NCI-H748 treated with DMSO at 0.1 percent for 48 hours (cell line): ENCODE measurements at regions not wholly inside any gene's neighbourhood (a gene's known extent, or its start where the extent isn't known, plus 50 kb on each side); places are given as distances from the start of the nearest gene placed in this dataset.
"Not testable (repeated sequence)": the region's sequence is repeated elsewhere in the genome, so short reads cannot be mapped to it uniquely, and the experiment has no call there.

Source experiments
- DNase-seq: peaks from one replicate; lab custom pipeline; 2025; lab: John Stamatoyannopoulos, UW

DNA sequence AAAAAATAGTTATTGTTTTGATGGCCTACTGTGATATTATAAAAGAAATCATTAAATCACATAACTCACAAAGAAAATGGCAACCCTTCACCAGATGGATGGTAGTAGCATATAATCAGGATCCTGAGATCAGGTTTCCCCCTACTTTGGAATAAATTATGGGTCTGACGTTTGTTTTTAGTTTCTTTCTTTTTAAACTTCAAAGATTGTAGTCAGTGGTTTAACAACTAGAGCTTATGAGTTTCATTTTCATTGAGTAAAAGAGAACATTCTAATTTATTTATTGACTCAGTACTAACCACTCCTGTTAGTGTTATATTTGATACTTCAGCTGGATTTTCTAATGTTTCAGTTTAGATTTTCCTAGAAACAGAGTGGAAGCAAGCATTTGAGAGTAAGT, 218.0 kb upstream of the PCSK5 start:
- no peak for DNase-seq

DNA sequence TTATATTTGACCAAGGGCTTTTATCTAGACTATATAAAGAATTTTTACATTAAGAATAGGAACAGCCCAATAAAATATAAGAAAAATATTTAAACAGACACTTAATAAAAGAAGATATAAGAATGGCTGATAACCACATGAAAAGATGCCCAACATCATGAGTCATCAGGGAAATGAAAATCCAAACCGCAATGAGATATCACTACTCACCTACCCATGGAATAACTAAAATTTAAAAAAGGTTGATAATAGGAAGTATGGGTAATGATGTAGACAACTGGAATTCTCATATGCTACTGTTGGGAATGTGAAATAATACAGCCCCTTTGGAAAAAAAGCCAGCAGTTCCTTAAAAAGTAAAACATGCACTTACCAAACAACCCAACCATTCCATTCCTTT, 206.9 kb upstream of the PCSK5 start:
- DNase-seq, result no peak

DNA sequence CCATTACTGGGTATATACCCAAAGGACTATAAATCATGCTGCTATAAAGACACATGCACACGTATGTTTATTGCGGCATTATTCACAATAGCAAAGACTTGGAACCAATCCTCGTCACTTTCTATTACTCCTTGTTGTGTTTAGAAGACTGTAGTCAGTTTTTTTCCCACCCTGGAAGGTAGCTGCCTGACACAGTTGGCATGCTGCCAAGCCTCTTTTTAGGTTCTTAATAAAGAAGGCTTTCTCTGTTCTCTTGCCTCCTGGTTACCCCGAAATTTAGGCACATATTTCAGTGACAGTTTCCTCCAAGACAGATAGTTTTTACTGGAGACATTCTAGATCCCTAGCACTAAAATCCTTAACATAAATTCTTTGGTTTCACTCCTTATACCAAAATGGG, 205.4 kb upstream of the PCSK5 start:
- DNase-seq, result no peak

DNA sequence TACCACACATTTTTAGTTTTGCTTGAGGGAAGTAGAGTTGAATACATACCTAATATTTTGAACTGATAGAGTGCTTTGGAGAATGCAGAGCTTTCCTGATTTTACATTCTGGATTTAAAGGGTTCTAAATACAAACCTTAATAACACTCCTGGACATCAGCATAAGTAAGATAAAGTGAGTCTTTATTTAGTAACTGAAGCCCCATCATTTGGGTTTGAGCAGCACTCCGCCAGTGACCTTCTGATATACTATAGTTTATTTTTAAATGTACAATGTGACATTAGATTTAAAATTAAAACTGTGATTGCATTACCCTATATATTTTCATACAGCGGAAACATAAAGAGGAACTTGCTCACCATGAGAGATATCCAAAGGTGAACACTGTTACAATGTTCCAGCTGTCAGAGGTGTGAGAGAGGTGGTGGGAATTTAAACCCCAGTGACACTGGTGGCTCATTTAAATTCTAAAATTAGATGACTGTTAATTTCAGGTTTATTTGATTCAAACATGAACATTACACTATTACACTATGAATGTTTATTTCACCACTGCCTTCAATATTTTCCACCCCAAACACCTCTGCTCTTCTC, 203.0 kb upstream of the PCSK5 start:
- DNase-seq, result no peak

DNA sequence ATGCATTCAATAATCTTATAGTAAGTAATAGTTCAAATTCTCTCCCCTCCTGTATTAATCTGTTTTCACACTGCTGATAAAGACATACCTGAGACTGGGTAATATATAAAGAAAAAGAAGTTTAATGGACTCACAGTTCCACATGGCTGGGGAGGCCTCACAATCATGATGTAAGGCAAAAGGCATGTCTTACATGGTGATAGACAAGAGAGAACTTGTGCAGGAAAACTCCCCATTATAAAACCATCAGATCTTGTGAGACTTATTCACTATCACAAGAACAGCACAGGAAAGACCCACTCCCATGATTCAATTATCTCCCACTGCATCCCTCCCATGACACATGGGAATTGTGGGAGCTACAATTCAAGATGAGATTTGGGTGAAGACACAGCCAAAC, 199.9 kb upstream of the PCSK5 start:
- not testable (repeated sequence) for DNase-seq

DNA sequence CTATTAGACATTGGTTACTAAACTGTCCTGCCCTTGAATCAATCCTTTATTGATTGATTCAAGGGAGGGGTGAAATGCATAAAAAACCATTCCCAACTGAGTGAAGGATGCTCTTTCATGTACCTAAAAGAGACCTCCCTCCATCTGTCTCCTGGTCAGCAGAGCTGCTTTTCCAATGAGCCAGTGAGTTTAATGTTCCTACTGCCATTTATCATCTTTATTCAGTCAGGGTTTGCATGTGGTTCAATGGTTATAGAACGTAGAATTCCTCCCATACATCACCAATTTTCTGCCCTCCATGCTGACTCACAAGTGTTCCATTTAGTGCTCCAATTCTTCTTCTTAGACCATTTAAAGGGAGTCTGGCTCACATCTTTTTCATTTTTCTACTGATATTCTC, 199.1 kb upstream of the PCSK5 start:
- no peak for DNase-seq

DNA sequence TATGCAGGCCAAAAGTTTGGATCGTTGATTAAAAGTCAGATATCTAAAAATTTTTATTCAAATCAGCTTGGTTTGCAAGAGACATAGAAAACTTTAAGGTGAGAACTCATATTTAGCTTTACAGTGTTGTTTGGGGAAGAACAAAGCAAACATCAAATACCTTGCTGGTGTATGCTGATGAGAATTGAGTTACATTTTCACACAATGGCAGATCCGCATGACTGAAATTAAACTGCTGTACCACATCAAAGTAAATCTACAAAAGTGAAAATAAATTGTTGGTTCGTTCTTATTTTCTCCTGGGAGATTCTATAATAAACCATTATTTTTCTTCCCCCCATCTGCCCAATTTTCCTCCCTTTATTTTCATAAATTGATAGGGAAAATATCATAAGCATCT, 198.2 kb upstream of the PCSK5 start:
- DNase-seq, result no peak

DNA sequence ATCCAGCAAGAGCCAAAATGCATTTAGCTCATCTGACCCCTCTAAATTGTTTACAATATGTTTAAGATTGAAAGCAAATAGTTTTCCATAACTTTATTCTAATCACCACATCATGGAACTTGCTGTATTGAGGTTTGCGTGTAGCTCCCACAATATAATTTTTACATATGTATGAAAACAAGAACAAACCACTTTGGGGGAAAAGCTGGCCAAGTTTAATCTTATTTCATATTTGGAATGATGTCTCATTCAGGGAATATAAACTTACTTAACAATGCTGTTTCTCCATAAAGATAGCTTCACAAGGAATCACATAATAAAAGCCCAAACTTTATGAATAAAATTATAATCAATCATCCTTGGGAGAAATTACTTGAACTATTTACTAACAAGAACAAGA, 194.6 kb upstream of the PCSK5 start:
- no peak for DNase-seq

DNA sequence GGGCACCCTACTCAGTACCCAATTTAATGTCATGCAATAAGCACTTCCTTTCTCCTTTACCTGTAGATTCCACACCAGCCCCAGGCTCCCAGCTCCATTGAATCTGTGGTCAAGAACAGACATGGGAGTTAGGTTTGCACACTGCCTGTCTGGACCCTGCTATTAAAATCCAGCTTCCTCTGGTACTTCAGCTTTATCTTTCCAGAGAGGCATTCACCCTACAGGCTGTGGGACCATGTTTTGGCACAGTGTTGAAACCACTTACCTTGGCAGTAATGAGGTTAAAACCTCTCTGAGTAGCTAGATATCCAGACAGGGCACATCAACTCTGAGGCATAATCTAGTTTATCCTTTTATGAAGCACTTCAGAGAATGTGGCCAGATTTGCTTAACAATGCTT, 191.5 kb upstream of the PCSK5 start:
- DNase-seq, result no peak

DNA sequence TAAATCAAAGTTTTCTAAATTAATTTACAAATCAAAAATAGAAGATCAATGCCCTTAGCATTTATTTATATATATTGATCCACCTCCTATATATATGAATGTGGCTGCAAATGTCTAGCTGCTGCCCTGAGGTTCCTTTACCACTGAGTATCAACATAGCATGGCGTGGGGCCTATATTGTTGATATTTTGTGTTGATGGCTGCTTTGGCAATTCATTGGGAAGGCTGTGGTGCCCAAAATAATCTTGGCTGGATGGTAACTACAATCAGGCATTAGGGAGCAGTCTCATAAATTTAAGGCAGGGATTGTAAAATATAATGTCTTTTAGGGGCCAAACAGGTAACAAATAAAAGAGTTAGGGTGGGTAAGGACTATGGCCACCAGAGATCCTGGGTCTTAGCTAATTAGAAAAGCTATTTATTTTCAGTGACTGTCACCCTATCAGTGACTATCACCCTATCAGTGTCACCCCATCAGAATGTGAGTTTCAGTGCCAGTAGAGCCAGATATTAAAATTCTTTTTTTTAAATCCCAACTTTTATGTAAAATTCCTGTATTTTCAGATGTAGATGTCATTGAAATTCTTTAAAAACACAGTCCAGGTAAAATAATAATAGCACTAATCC, 190.7 kb upstream of the PCSK5 start:
- no peak for DNase-seq

DNA sequence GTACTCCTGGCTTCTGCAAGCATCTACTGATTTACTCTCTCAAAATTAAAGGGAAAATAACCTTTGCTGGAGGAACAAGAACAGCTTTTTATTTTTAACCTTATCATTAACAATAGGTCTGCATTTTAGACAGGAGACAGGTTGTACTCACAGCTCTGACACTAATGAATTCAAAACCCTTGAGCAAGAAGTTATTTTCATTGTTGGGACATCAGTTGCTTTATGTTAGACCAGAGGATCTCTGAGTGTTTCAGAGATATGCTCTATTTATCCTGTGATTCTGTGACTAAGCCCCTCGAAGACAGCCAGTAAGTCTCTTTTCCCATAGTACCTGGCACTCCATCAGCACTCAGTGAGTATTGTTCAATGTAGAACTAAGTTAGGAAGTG, 190.2 kb upstream of the PCSK5 start:
- DNase-seq, result no peak

DNA sequence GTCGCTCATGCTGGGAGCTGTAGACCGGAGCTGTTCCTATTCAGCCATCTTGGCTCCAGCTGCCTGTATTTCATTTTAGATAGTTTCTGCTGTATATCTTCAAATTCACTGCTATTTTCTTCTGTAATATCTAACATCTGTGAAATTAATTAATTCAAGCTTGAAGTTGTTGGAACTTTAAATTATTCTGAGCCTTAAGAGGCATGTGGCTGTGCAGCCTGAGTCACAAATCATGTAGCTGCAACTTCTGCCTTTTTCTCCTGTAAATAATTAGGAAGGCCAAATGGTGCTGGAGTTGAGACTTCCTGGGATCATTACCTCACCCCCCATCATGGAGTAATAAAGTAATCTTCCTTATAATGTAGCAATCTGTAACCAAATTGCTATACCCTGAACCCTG, 183.3 kb upstream of the PCSK5 start:
- DNase-seq, result no peak

DNA sequence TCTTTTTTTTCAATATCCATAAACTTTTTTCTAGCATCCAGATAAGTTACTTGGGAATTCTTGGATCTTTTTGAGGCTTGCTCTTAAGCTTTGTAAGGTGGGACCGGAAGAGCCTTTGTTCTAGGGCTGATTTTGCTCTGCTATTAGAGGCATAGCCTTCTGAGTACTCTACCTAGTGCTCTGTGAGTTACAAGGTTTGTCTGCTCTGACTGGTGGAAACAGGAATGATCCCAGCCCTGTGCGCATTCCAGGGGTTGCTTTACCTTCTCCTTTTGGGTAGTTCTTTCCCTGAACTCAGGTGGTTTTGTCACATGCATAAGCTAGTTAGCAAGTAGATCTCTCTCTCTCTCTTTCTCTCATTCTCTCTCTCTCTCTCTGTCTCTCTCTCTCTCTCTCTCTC, 180.8 kb upstream of the PCSK5 start:
- no peak for DNase-seq

DNA sequence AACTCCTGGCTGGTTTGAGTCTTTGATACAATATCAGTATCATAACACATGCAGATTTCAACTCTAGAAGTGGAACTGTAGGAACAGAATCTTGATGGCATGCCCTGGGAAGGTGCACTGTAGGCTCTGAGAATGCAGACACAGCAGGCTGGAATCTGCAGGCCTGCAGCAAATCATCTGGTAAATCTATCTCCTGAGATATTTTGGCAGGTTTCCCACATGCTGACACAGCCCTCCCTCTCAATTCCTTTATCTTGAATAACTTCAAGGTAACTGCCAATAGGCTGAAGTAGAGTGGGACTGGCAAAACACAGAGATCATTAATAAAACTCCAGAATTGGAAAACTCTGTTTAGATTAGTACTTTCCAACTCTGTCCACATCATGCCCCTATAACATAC, 177.8 kb upstream of the PCSK5 start:
- no peak for DNase-seq

DNA sequence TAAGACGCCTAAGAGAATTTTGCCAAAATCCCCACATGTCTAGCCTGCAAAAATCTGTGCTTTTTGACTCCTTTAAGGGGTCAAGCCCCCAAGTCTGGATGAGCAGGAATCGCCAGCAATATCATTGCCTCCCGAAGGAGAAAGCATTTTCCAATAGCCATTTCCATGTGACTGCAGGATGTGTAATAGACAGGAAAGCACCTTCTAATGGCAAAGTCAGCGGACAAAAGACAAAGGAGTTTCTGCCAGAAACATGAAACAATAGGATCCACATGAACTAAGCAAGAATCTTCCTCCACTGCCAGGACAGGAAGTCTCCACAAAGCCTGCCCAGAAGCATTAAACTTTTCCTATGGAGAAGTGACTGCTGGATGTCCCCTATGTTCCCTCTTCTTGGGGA, 177.1 kb upstream of the PCSK5 start:
- no peak for DNase-seq

DNA sequence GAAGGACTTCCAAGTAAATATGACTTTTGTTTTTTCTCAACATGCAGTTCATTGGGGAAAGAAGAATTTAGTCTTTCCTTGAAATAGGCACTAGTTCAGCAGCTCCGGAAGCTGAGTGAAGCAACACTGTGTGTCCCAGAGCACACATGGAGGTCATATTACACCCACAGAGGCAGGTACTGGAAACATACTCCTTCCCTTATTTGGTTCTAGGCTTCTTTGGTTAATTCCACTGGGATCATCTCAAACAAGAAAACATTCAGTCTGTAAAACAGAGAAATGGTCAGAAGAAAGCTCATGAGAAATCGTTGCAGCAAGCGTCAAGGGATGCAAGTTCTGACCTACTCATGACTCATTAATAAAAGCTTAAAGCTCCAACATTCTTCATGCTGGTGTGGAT, 175.1 kb upstream of the PCSK5 start:
- DNase-seq, result no peak

DNA sequence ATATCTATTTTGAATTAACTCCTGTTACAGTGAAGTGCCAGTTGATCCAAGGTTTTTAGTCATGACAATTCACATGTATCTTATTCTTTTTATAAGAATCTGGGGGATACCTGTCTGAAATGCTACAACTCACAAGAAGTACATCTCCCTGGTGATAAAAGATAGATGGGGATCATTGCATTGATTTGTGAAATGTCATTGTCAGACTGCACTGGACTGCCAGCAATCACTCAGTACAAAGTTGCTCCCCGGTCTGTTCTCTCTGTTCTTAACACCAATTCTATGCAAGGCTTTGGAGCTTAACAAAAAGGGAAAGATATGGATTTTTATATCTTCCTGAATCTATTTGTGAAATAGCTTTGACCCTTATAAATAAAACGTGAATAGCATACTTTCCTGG, 171.8 kb upstream of the PCSK5 start:
- DNase-seq, result no peak

DNA sequence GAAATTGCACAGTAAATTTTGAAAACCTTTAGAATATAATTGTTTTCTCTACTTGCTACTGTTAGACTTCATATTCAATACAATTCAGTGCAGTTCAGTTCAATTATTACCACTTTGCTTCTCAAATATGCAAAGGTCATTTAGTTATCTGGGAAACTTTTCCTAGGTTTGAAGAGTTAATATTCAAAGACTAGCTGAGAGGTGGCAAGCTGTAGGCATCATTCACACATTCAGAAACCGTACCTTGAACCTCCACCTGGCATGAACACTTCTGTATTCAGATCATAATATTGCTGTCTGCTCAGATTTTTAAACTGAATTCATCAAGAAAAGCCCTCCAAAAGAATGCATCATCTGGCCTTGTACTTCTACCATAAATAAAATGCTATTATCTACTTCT, 162.1 kb upstream of the PCSK5 start:
- no peak for DNase-seq

DNA sequence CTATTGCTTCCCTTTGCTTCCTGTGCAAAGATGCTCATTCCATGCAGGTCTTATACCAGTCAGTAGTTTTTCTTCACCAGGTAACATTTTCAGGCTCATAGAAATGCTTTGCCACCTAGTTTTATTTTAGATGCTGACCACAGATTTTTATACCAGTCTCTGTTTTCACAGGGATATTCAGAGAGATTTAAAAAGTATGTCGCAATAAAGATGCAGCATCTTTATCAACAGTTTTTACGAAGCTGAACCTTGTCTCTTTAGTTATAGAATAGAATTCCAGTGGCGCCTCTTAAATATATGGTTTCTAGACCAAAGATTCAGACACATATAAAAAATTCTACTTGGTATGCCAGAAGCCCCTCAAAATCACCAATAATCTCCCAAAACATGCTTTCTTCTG, 155.7 kb upstream of the PCSK5 start:
- DNase-seq, result no peak

DNA sequence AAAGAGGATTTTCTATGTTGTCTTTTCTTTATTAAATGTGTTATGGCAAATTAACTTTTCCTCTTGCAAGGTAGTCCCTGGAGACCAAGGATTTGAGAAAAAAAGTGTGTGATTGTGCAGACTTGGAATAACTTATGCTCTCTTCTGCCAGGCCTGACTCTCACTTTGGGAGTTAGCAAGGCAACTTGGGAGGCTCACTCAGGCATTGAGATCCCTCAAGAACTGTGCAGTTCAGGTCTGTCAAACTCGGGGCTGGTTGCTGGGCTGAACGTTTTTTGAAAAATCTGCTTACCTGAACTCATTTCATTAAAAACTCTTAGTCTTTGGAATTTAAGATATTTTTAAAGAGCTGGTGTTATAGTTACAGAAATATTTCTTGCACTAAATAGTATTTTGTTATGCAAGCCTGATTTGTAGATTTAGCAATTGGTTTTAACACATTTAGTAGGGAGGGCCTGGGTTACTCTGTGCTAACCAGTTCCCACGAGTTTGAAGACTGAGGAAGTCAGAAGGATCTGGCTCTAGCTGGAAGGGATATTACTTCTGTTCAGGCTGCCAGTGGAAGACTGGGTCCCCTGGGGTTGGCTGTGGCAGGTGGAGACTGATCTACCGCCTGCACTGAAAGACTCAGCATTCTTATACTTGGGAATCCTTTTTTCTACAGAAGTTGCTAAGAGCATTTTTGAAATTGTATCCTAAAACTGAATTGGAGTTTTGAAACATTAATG, 150.4 kb upstream of the PCSK5 start:
- DNase-seq, result no peak

DNA sequence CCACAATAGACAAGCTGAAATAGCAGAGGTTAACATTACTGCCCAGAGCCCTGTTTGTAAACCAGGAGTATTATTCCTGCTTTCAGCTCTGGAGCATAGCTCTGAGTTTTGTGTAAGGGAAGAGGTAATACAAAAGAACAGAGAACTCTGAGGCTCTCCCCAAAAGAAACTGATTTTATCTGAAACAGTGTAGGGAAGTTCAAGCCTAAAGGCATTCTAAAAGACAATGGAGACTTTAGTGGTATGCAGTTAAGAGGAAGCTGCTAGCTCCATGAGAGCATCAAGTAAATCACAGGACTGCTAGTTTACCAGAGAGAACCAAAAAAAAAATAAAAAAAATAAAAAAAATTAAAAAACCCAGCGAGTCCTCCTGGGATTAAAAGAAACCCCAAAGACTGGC, 146.6 kb upstream of the PCSK5 start:
- no peak for DNase-seq

DNA sequence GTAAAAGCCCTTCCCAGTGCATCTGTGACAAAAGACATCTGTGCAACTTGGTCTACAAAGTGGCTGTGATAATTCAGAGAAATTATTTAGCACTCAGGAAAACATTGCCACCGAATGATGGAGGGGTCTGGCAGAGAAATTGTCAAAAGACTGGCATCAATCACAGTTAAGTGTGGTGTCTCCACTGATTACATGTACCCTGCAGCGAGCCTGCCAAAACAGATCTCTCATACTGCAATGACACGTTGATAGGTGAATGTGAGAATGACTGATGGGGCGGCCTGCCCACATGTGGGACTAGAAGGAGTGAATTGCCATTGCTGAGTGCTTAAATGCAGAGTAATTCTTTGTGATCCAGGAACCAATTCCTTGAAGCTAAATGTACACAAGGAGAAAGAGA, 136.4 kb upstream of the PCSK5 start:
- DNase-seq, result no peak

DNA sequence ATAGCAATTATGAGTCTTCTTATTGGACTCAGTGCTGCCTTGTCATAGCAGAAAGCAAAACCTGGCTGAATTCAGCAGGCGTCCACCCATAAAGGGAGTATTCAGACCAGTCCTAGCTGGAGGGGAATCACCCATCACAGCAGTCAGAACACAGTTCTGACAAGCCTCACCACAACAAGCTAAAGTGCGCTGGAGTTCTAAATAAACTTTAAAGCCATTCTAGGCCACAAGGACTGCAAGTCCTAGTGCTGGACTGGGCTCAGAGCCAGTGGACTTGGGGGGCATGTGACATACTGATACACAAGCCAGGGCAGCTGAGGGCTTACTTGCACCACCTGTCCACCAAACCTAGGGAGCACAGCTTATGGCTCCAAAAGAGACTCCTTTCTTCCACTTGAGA, 115.3 kb upstream of the PCSK5 start:
- DNase-seq, result no peak
